ENCODE measurements at regions not wholly inside any gene's neighbourhood (a gene's known extent, or its start where the extent isn't known, plus 50 kb on each side); places are given as distances from the start of the nearest gene placed in this dataset.
"Not testable (repeated sequence)": the region's sequence is repeated elsewhere in the genome, so short reads cannot be mapped to it uniquely, and the experiment has no call there.

GRCh38 chr3:89740080-89740880 is 632.9 kb downstream of the EPHA3 start:
- H3K4me1 Mint-ChIP-seq = no peaks in the 10 kb centered on the region
- no peak overlapping the region for H3K27ac Mint-ChIP-seq
- no peaks in the 10 kb centered on the region for H3K36me3 Mint-ChIP-seq (ENCODE audit: low read depth)
- H3K9me3 Mint-ChIP-seq = peaks cover under 1% of the 10 kb centered on the region
- CTCF ChIA-PET = no interaction called here
- POLR2A ChIA-PET = no interaction called here
- H3K27me3 Mint-ChIP-seq = no peaks in the 10 kb centered on the region
- no peak overlapping the region for H3K4me3 Mint-ChIP-seq
- no peak for DNase-seq

GRCh38 chr3:89740881-89741177 is 633.4 kb downstream of the EPHA3 start:
- Mint-ChIP-seq H3K27ac (no peak overlapping the region), H3K36me3 (ENCODE audit: low read depth) (no peaks in the 10 kb centered on the region), H3K4me3 (no peak overlapping the region), H3K27me3 (no peaks in the 10 kb centered on the region), H3K4me1 (no peaks in the 10 kb centered on the region), H3K9me3 (peaks cover 4% of the 10 kb centered on the region)
- no peak for DNase-seq
- ChIA-PET POLR2A (no interaction called here), CTCF (no interaction called here)

GRCh38 chr3:89742546-89742945 is 635.1 kb downstream of the EPHA3 start:
- H3K36me3 Mint-ChIP-seq (ENCODE audit: low read depth) = no peaks in the 10 kb centered on the region
- no peak overlapping the region for H3K27ac Mint-ChIP-seq
- POLR2A ChIA-PET = no interaction called here

GRCh38 chr3:89747541-89748278 is 640.3 kb downstream of the EPHA3 start:
- CTCF ChIA-PET; DNase-seq; H3K27ac Mint-ChIP-seq; H3K4me3 Mint-ChIP-seq; H3K4me1 Mint-ChIP-seq; H3K36me3 Mint-ChIP-seq (ENCODE audit: low read depth); H3K27me3 Mint-ChIP-seq; POLR2A ChIA-PET: not testable (repeated sequence)
- peaks cover 13% of the 10 kb centered on the region for H3K9me3 Mint-ChIP-seq

More at GRCh38 chr3:89742546-89742945, 635.1 kb downstream of the EPHA3 start:
- DNase-seq = no peak
- Mint-ChIP-seq H3K4me1 (no peaks in the 10 kb centered on the region), H3K27me3 (no peaks in the 10 kb centered on the region), H3K9me3 (peaks cover 8% of the 10 kb centered on the region), H3K4me3 (no peak overlapping the region)
- CTCF ChIA-PET = no interaction called here

GRCh38 chr3:89762405-89762804 is 655.0 kb downstream of the EPHA3 start:
- CTCF ChIA-PET = no interaction called here
- no peak overlapping the region for H3K4me3 Mint-ChIP-seq
- no peaks in the 10 kb centered on the region for H3K27me3 Mint-ChIP-seq
- H3K9me3 Mint-ChIP-seq = peaks cover 12% of the 10 kb centered on the region
- DNase-seq = no peak
- no peak overlapping the region for H3K27ac Mint-ChIP-seq
- no peaks in the 10 kb centered on the region for H3K36me3 Mint-ChIP-seq (ENCODE audit: low read depth)
- no peaks in the 10 kb centered on the region for H3K4me1 Mint-ChIP-seq
- POLR2A ChIA-PET = no interaction called here

GRCh38 chr3:89783341-89783927 is 676.0 kb downstream of the EPHA3 start:
- DNase-seq = no peak
- CTCF ChIA-PET = no interaction called here
- Mint-ChIP-seq H3K27me3 (no peaks in the 10 kb centered on the region), H3K36me3 (ENCODE audit: low read depth) (no peaks in the 10 kb centered on the region), H3K27ac (no peak overlapping the region), H3K4me3 (no peak overlapping the region), H3K9me3 (peaks cover 14% of the 10 kb centered on the region), H3K4me1 (no peaks in the 10 kb centered on the region)
- POLR2A ChIA-PET = no interaction called here

- POLR2A ChIA-PET = no interaction called here
- H3K4me1 Mint-ChIP-seq = no peaks in the 10 kb centered on the region
- CTCF ChIA-PET = no interaction called here
- no peaks in the 10 kb centered on the region for H3K27me3 Mint-ChIP-seq
- no peak for DNase-seq
- peaks cover 13% of the 10 kb centered on the region for H3K9me3 Mint-ChIP-seq
- no peaks in the 10 kb centered on the region for H3K36me3 Mint-ChIP-seq (ENCODE audit: low read depth)
- H3K27ac Mint-ChIP-seq = no peak overlapping the region
- no peak overlapping the region for H3K4me3 Mint-ChIP-seq
These were observed 680.1 kb downstream of the EPHA3 start for GRCh38 chr3:89787485-89787884.

- Mint-ChIP-seq H3K27ac (no peak overlapping the region), H3K4me3 (no peak overlapping the region), H3K9me3 (peaks cover 13% of the 10 kb centered on the region), H3K36me3 (ENCODE audit: low read depth) (no peaks in the 10 kb centered on the region), H3K4me1 (no peaks in the 10 kb centered on the region), H3K27me3 (no peaks in the 10 kb centered on the region)
- POLR2A ChIA-PET = no interaction called here
- DNase-seq = no peak
- CTCF ChIA-PET = no interaction called here
These were observed 680.6 kb downstream of the EPHA3 start for GRCh38 chr3:89787979-89788378.

GRCh38 chr3:89795506-89795905 is 688.1 kb downstream of the EPHA3 start:
- H3K9me3 Mint-ChIP-seq = peaks cover 9% of the 10 kb centered on the region
- no peak for DNase-seq
- ChIA-PET POLR2A (no interaction called here), CTCF (no interaction called here)
- no peaks in the 10 kb centered on the region for H3K36me3 Mint-ChIP-seq (ENCODE audit: low read depth)
- H3K4me1 Mint-ChIP-seq = no peaks in the 10 kb centered on the region
- H3K27ac Mint-ChIP-seq = no peak overlapping the region
- H3K4me3 Mint-ChIP-seq = no peak overlapping the region
- H3K27me3 Mint-ChIP-seq = no peaks in the 10 kb centered on the region

- POLR2A ChIA-PET = no interaction called here
- no peaks in the 10 kb centered on the region for H3K36me3 Mint-ChIP-seq (ENCODE audit: low read depth)
- DNase-seq = no peak
- peaks cover 6% of the 10 kb centered on the region for H3K9me3 Mint-ChIP-seq
- CTCF ChIA-PET = interaction anchor here (0.7 kb wide), 1 partner anchor 1273 kb away, joined by 3 read pairs; no protein-coding TSS in a partner anchor
- no peak overlapping the region for H3K27ac Mint-ChIP-seq
- no peak overlapping the region for H3K4me3 Mint-ChIP-seq
- H3K27me3 Mint-ChIP-seq = no peaks in the 10 kb centered on the region
- H3K4me1 Mint-ChIP-seq = no peaks in the 10 kb centered on the region
These were observed 695.5 kb downstream of the EPHA3 start for GRCh38 chr3:89802881-89803280.

GRCh38 chr3:89803711-89804110 is 696.3 kb downstream of the EPHA3 start:
- POLR2A ChIA-PET = no interaction called here
- CTCF ChIA-PET = no interaction called here
- Mint-ChIP-seq H3K27ac (no peak overlapping the region), H3K4me1 (no peaks in the 10 kb centered on the region), H3K9me3 (peaks cover 6% of the 10 kb centered on the region), H3K27me3 (no peaks in the 10 kb centered on the region), H3K36me3 (ENCODE audit: low read depth) (no peaks in the 10 kb centered on the region), H3K4me3 (no peak overlapping the region)
- no peak for DNase-seq

GRCh38 chr3:89806166-89806565 is 698.7 kb downstream of the EPHA3 start:
- Mint-ChIP-seq H3K27ac (no peak overlapping the region), H3K27me3 (no peaks in the 10 kb centered on the region), H3K4me3 (no peak overlapping the region), H3K9me3 (peaks cover 8% of the 10 kb centered on the region), H3K36me3 (ENCODE audit: low read depth) (no peaks in the 10 kb centered on the region), H3K4me1 (no peaks in the 10 kb centered on the region)
- ChIA-PET POLR2A (no interaction called here), CTCF (no interaction called here)
- no peak for DNase-seq

GRCh38 chr3:89808680-89809197 is 701.3 kb downstream of the EPHA3 start:
- CTCF ChIA-PET = no interaction called here
- Mint-ChIP-seq H3K27me3 (no peaks in the 10 kb centered on the region), H3K4me1 (no peaks in the 10 kb centered on the region), H3K27ac (no peak overlapping the region), H3K36me3 (ENCODE audit: low read depth) (no peaks in the 10 kb centered on the region), H3K4me3 (no peak overlapping the region), H3K9me3 (peaks cover 9% of the 10 kb centered on the region)
- POLR2A ChIA-PET = no interaction called here
- no peak for DNase-seq
